Kidney tubule cell (primary cell): ENCODE measurements at regions not wholly inside any gene's neighbourhood (a gene's known extent, or its start where the extent isn't known, plus 50 kb on each side); places are given as distances from the start of the nearest gene placed in this dataset.
A peak's percentile ranks its signal among the peaks of the same experiment; 100 is the strongest.
"Not testable (repeated sequence)": the region's sequence is repeated elsewhere in the genome, so short reads cannot be mapped to it uniquely, and the experiment has no call there.

Experiments
- DNase-seq: peaks from one replicate; pipeline ENCODE4 v3.0.0-alpha.2; 2018; ENCODE audit warnings: low spot score

DNA sequence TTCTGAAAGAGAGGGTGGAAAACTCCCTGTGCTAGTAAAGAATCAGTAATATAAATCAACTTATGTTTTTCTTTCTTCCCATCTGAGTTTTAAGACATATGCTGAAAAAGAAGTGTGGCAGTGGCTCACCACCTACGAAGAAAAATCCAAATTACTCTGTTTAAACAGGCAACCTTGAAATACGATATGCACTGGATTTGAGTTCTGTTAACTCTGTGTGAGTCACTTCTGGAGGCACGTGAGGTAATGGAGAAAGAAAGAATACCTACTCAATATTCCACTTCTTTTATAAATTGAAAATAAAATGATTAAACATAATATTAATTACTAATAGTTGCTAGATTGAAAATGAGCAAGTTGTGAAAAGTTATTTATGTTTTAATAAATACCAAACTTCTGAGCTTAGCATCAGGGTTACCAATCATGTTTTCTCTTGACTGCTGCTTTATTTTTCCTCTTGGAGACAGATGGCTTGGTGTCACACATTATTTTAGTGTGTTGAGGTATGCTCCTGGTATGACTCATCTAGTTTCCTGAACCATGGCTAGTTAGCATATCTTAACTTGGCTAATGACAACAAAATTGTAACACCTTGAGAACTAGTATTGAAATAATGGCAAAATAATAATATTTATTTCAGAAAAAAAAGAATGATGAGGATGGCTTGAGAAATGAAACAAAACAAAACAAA lies 1705.5 kb upstream of the PIK3C3 start:
- peak; percentile 57 for DNase-seq

DNA sequence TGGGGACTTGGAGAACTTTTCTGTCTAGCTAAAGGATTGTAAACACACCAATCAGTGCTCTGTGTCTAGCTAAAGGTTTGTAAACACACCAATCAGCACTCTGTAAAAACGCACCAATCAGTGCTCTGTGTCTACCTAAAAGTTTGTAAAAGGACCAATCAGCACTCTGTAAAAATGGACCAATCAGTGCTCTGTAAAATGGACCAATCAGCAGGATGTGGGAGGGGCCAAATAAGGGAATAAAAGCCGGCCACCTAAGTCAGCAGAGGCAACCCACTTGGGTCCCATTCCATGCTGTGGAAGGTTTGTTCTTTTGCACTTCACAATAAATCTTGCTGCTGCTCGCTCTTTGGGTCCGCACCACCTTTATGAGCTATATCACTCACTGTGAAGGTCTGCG lies 1709.4 kb upstream of the PIK3C3 start:
- not testable (repeated sequence) for DNase-seq

DNA sequence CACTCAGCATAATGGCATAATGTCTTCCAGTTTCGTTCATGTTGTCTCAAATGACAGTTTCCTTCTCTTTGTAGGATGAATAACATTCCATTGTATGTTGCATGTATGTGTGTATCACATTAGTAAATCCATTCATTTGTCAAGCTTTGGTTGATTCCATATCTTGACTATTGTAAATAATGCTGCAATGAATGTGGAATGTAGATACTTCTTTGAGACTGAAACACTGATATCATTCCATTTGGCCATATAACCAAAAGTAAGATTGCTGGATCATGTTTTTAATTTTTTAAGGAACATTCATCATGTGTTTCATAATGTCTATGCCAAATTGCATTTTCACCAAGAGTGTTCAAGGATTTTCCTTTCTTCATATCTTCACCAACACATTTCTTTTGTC lies 1711.4 kb upstream of the PIK3C3 start:
- no peak for DNase-seq

DNA sequence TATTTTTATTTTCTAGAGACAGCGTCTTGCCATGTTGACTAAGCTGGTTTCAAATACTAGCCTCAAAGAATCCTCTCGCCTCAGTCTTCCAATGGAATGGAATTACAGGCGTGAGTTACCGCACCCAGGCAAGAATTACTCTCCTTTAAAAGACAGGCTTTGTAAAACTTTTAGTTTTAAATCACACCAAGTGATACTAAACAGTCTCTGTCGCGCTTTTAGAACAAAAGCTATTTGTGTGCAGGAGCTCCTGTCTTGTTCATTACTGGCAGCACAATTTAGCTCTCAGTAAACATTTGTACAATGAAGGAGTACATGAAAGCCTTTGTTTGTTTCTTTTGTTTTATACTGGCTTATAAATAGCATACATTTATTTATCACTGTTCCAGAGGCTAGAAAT lies 1719.2 kb upstream of the PIK3C3 start:
- DNase-seq = no peak

DNA sequence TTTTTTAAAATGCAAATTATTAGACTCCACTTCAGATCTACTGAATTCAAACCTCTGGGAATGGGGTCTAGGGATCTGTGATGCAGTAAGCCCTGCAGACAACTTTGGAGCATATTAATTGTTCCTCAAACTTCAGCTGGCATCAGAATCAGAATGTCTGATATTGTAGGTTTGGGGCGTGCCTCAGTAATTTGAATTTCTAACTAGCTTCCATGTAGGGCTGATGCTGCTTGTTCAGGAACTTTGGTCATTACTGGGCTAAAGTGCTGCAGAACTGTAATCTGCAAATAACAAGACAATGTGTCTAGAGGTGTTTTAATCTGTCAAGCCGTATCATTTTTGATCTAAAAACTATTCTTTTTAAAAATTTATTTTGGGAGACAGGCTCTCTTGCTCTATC lies 1719.7 kb upstream of the PIK3C3 start:
- no peak for DNase-seq

DNA sequence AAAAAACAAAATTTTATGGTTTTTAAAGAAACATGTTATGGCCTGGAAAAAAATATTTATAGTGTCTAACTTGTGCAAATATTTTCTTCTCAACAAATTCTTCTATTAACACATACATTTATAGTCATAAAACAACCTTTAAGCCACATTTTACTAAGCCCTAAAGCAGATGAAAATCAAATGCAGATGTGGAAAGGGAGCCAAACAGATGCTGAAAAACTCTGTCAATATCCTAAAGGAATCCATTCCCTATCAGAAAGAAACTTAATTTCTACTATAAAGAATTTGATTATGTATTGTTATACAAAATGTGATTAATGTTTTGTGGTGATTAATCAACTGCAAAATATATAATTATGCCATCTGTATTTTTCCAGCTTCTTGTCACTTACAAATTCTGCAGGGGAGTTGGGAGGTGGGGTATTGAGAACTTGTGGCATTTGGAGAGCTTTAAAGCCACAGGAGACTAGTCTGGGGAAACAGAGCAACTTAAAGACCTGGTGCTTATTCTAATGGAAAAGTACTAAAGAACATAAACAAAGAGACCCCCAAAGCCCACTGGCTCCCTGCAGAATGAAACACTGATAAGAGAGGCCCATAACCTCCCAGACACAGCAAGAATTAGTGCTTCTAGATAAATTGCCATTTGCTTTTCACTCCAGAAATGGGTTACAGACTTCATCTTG lies 1721.0 kb upstream of the PIK3C3 start:
- DNase-seq = no peak

DNA sequence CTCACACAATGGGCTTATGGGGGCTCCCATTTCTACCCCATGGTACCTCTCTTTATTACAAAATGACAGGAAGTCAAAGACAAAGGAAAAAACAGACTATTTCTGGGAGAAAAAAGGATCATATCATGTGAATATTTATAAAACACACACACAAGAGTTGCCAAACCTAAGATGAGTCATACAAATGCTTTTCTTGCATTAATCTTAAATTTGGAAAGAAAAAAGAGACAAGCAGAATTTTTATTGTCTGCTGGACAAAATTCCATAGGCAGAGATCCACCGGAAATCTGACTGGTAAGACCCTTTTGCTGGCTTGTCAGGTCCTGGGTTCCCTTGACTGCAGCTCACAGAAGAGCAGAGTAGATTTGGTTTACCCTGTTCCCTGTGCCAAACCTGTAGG lies 1732.3 kb upstream of the PIK3C3 start:
- DNase-seq = no peak

DNA sequence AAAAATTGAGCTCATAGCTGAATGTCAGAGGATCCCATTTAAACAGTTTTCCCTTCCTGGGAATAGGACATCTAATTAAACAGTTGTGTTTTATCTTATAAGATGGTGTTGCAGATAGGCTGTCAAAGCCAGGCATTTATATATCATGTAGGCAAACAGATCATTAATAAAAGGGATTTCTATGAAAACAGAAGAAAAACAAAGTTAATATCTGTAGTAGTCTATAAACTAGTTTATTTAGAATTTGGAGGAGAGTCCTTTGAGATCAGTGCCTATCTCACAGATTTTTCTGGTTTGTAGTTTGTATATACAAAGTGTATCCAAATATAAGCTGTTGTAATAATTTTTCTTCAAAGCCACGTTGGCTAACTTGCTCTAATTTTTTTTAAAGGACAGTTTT lies 1738.2 kb upstream of the PIK3C3 start:
- no peak for DNase-seq

DNA sequence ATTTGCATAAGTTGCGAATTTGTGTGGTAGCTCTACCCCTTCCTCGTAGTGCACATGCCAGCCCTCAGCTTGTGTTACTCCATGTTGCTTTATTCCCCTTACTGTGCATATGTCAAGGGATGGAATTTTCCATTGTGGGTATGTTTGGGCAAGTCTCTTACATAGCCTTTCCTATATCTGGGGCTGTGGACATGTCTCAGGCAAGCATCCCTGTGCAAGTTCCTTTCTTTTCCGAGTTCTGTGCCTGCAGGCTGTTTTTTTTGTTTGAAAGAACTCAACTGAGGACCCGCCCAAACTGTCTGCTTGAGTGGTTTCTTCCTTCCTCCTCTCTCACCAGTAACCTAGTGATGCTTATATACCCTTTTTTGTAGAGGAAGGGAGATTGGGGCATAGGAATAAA lies 1739.1 kb upstream of the PIK3C3 start:
- no peak for DNase-seq

DNA sequence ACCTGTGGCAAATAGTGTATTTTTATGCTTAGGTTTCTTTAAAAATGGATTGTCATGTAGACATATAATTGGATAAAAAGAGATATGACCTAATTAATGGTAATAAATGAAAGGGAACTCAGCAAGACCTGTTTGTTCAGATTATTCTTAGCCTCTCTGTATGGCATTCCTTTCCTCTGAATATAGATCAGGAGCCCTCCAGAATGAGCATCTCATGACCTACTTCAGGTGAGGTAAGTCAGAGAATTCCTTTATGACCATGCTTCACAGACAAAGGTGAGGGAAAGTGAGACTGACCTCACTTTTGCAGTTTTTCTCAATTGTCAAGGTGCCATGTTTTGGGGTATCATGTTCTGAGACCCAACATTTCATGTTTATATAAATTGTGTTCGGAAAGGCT lies 1744.3 kb upstream of the PIK3C3 start:
- peak; percentile 11 for DNase-seq

DNA sequence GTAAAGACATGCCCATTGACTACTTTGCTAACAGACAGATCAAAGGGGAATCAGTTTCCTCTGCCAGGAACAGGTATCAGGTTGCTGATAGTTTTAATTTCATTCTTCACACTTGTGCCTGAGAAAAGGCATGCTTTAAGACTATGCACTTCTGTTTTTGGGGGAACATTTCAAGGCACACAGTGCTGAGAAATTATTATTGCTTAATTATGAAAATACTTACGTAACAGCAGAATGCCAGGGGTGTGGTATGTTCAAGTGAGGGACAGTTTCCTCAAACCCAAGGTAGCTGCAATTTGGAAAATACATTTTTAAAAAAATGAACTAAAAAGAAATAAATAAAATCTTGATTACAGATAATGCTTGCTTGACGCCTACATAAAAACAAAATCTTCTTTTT lies 1746.1 kb upstream of the PIK3C3 start:
- no peak for DNase-seq

DNA sequence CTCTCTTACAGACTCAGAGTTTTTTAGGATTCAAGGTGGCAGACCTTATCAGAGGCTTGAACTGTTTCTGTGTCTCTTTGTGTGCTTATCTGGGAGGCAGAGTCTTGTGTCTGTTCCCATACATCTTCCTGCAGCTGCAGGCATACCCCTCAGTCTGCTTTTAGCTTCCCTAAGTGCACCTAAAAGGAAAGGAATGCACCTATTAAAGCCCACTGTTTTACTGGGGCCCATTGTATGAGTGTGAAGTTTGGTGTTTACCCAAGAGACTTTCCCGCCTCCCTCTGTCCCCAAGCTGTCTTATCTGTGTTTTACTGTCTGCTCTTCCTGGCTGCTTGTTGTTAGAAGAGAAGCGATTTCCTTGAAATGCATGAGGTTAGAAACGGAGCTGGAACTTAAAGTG lies 1757.3 kb upstream of the PIK3C3 start:
- DNase-seq = no peak

DNA sequence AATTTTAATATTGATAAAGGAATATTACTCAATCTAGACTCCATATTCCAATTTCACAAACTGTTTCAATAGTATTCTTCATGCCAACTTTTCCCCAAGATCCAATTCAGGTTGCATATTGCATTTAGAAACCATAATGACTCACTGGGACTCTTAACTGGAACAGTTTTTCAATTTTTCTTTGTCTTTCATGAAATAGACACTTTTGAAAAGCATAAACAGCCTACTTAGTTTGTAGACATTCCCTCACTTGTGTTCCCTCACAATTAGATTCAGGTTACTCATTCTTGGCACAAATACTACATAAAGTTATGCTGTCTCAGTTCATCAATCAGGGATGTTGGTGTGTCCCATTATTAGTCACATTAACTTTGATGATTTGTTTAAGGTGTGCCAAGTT lies 1768.4 kb upstream of the PIK3C3 start:
- no peak for DNase-seq

DNA sequence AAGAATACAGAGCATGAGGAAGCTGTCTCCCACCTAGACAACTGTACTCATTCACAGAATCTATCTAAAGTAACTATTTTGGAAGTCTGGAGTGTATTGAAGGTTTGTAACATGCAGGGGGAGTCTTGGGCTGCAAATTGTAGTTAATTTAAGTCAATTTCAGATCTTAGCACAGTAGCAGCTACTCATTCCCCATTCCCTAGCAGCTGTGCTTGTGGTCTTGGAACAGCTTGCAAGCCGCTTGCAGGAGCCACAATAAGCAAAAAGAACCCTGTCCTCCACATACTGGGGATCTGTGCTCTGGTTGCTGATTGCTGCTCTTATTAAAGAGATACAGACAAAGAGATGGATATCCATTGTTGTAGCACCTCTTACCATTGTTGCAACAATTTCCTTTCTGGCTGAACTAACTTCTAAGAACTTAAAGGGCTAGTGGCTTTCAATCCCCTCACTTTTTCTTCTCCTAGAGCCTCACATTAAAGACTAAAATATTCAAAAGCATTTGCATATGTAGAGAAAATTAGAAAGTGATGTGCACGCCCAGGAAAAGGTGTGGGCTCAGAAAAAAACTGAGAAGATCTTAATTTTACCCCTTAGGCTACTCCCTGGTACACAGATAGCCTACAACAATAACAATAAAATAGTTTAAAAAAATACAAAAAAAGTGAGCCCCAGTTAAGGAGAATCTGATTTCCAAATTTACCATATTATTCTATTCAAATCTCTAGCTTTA lies 1775.1 kb upstream of the PIK3C3 start:
- no peak for DNase-seq

DNA sequence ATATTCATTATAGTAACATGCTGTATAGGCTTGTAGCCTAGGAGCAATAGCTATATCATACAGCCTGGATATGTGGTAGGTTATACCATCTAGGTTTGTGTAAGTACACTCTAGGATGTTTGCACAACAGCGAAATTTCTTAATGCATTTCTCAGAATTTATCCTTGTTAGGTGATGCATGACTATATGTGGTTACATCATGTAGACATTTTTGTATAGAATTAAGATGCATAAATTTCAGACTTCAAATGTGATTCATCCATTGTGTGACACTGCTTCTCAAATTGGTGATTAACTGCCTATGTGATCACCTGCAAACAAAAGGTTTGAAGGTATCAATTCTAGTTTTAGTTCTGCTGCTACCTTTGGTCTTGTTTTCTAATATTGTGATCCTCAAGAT lies 1787.0 kb upstream of the PIK3C3 start:
- DNase-seq = no peak

DNA sequence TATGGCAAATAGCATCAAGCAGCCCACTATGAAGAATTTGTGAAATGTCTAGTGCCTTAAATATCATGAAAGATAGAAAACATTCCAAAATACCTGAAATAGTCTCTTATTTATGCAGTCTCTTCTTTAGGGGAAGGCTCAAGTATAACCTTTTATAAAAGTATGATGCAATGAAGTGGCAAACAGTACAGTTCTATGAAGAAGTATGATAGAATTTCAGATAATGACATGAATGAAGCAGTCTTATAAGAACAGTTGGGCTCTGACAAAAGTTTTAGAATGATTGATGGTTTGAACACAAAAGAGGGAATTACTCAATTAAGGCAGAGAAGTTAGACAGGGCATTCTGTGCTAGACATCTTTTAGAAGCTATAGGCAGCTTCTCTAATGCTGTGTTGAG lies 1791.8 kb upstream of the PIK3C3 start:
- no peak for DNase-seq

DNA sequence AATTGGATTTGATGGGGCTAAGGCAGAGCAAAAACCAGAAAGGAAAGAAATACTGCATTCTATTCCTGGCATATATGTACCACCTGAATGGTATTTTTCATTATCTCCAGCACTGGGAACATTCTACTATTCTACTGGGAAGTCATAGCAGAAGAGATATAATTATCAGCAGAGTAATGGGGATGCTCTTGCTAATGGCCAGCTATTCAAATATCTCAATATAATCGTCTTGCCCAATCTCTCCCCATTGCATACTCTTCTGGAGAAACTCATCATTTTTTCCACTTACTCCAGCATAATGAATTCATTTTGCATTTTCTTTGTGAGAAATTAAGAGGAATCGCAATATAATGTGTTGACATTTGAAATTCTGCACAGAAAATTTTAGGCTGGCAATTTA lies 1794.7 kb upstream of the PIK3C3 start:
- no peak for DNase-seq

DNA sequence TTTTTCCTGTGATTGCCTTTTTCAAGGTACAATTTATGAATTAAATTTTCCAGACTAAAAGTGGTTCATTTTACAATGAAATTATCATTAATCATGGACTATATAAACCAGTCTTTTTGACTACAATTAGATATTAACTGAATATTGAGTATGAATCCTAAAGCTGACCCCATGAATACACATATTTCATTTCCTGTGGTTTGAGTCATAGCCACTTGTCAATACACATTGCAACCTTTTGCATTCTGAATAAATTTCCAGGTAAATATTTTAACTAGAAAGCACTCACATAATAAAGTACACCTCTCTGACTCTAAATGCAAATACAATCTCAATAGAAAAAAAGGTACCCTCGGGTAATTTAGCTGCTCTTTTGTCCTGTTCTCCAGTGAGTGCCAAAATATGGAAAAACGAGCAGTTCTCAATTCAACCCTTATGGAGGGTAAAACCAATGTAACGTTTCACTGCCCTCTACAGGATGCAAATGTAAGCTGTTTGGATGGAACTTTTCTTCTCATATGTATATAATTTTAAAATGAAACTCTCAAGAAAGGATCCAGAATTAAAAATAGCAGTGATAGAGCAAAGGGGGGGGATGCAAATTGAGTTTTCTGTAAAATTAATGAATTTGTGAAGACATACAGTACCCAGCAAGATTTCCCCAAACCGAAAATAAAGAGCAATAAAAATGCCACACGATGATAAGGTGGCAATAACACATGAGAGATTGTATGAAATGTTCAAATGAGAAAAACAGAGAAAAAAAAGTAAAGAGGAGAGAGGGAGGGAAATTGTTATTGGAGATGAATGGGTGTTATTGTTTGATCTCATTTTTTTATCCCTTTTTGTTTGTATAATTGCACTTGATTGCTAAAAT lies 1795.7 kb upstream of the PIK3C3 start:
- peak; percentile 54 for DNase-seq

DNA sequence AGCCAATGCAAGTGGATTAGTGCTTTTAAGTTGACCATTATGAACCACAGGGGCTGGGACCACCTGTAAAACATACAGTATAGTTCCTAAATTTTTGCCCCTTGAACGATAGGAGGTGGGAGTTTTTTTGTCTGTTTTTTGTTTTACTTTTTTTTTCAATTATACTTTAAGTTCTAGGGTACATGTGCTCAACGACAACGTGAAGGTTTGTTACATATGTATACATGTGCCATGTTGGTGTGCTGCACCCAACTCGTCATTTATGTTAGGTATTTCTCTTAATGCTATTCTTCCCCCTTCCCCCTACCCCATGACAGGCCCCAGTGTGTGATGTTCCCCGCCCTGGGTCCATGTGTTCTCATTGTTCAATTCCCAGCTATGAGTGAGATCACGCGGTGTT lies 1797.9 kb upstream of the PIK3C3 start:
- DNase-seq = no peak

DNA sequence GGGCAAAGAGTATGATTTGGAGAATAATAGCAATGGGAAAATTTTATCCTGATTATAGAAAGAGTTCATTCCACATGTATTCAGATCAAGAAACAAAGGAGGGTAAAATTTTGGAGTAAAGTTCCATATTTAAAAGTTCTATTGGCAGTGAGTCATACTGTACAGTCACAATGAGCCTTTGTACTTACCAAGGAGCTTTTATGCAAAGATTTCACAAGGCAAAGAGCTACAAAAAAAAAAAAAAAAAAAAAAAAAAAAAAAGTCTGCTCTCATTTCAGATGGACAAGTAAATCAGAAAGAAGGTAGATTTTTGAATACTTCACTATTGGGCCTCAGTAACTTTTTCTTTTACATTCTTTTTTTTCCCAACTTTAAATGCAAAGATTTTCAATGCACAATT lies 1802.2 kb upstream of the PIK3C3 start:
- DNase-seq = no peak

DNA sequence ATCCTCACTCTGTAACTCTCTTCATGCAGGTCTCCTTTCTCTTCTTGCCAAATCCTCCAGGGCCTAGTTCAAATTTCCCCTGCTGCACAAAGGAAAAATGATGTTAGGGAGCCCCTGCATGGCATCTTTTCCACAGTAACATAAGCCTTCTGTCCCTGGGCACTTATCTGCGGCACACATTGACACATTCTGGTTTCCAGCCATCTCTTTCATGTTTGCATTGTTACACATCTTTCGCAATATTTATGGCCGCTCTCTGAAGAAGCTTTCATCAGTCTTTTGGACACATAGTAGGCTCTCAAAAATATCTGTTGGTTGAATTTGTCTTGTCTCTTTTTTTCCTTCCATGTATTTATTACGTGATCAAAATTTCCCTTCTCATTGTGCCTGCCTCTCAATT lies 1806.1 kb upstream of the PIK3C3 start:
- DNase-seq = no peak

DNA sequence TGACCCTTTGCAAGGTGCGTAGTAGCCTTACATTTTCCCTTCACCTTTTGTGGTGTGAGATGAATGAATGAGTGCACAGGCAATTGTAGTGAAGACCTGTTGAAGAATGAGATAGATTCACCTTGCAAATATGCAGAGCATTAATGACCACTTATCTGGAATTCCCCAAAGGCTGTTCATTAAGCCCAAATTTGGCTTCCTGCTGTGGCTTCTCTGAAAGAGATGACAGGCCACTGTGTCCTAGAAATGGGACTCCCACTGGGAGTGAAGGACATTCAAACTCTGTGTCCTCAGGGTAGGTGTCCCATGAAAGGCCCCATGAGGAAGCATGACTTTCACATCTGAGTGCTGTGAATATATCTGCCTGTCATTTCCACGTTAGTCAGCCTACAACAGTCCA lies 1821.8 kb upstream of the PIK3C3 start:
- DNase-seq = peak; percentile 82
